Mammary epithelial cell (primary cell): ENCODE measurements at regions not wholly inside any gene's neighbourhood (a gene's known extent, or its start where the extent isn't known, plus 50 kb on each side); places are given as distances from the start of the nearest gene placed in this dataset.
"Not testable (repeated sequence)": the region's sequence is repeated elsewhere in the genome, so short reads cannot be mapped to it uniquely, and the experiment has no call there.

Experiments used
- EZH2 ChIP-seq: IDR thresholded peaks from 2 replicates; pipeline ENCODE4 v1.6.1; 2012; ENCODE audit warnings: low read length, inconsistent platforms, borderline replicate concordance
- TF ChIP-seq, protein P1 (sequence below), 2 donors: IDR thresholded peaks in 1 of 2; conservative IDR thresholded peaks in 1 of 2; 2 replicates each; pipeline ENCODE4 v1.5.1; 2011 to 2012; ENCODE audit warnings: inconsistent platforms in 2 of 2, low read length in 2 of 2, mild to moderate bottlenecking in 2 of 2, control low read depth in 1 of 2, low read depth in 1 of 2; ENCODE audit not compliant: insufficient read depth in 1 of 2; ENCODE audit errors: extremely low read depth in 1 of 2

GRCh38 chr5:176066262-176066945 is 98.3 kb upstream of the THOC3 start:
- TF ChIP-seq, protein P1, sequence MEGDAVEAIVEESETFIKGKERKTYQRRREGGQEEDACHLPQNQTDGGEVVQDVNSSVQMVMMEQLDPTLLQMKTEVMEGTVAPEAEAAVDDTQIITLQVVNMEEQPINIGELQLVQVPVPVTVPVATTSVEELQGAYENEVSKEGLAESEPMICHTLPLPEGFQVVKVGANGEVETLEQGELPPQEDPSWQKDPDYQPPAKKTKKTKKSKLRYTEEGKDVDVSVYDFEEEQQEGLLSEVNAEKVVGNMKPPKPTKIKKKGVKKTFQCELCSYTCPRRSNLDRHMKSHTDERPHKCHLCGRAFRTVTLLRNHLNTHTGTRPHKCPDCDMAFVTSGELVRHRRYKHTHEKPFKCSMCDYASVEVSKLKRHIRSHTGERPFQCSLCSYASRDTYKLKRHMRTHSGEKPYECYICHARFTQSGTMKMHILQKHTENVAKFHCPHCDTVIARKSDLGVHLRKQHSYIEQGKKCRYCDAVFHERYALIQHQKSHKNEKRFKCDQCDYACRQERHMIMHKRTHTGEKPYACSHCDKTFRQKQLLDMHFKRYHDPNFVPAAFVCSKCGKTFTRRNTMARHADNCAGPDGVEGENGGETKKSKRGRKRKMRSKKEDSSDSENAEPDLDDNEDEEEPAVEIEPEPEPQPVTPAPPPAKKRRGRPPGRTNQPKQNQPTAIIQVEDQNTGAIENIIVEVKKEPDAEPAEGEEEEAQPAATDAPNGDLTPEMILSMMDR (conservative IDR thresholded peaks at IDR 0.05 in 1 of 2, IDR thresholded peaks at IDR 0.05 in 1 of 2; ENCODE audit: extremely low read depth in 1 of 2, insufficient read depth in 1 of 2, low read depth in 1 of 2, low read length in 2 of 2), result not testable (repeated sequence)
- not testable (repeated sequence) for TF ChIP-seq EZH2
